NCI-H2081 (cell line): ENCODE measurements at regions not wholly inside any gene's neighbourhood (a gene's known extent, or its start where the extent isn't known, plus 50 kb on each side); places are given as distances from the start of the nearest gene placed in this dataset.
"Not testable (repeated sequence)": the region's sequence is repeated elsewhere in the genome, so short reads cannot be mapped to it uniquely, and the experiment has no call there.

ENCODE experiments used
- DNase-seq, 2 experiments: peaks; one replicate each; lab custom pipeline; 2025; lab: John Stamatoyannopoulos, UW

DNA sequence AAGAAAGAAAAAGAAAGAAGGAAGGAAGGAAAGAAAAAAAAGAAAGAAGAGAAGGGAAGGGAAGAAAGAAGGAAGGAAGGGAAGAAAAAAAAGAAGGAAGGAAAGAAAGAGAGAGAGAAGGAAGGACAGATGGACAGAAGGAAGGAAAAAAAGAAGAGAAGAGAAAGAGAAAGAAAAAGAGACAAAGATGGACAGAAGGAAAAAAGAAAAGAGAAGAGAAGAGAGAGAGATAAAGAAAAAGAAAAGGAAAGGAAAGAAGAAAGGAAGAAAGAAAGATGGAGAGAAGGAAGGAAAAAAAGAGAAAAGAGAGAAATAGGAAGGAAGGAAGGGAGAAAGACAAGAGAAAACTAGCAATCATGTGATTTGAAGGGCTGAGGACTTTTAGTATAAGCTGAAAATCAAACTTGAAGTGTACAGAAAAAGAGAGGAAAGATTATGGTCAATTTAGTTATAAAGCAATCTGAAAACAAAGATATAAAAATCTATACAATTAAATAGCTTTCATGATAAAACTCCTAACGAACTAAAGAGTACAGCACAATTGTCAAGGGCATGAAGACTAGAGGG lies 115.3 kb downstream of the LTN1 start:
- no peak for DNase-seq

GRCh38 chr21:28875078-28875477 lies 117.6 kb downstream of the LTN1 start:
- DNase-seq = no peak

GRCh38 chr21:28872218-28872617 lies 120.5 kb downstream of the LTN1 start:
- no peak for DNase-seq

DNA sequence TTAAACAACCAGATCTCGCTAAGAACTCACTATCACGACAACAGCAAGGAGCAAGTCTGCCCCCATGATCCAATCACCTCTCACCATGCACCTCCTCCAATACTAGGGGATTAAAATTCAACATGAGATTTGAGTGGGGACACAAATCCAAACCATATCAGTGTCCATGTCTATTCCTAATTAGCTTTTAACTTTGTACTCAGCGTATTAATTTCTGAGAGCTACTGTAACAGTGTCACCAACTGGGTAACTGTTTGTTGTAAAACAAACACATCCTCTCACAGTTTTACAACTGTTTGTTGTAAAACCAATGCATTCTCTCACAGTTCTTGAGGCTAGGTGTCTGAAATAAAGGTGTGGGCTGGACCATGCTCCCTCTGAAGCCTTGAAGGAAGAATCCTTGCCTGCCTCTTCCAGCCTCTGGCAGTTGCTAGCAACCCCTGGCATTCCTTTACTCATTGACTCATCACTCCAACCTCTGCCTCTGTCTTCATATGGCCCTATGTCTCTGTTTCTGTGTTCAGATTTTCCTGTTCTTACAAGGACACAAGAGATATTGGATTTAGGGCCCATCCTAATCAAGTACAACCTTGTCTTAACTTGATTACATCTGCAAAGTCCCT lies 121.2 kb downstream of the LTN1 start:
- no peak for DNase-seq

GRCh38 chr21:28867401-28867800 lies 125.3 kb downstream of the LTN1 start:
- no peak for DNase-seq

GRCh38 chr21:28865488-28866186 lies 127.0 kb downstream of the LTN1 start:
- no peak for DNase-seq

DNA sequence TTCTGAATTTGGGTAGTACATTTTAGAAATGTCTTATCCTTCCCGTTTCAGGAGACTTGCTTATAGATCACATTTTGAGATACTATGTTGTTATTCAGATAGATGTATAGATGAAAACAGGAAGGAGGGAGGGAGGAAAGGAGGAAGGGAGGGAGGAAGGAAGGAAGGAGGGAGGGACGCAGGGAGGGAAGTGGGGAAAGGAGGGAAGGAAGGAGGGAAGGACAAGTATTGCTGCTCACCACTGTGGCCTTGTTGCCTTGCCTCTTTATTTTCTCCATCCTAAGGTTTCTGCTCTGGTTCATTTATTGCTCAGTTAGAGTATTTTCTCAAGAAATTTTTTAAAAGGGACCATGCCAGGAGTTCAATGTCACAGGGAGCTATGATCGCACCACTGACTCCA lies 134.3 kb downstream of the LTN1 start:
- DNase-seq = no peak

DNA sequence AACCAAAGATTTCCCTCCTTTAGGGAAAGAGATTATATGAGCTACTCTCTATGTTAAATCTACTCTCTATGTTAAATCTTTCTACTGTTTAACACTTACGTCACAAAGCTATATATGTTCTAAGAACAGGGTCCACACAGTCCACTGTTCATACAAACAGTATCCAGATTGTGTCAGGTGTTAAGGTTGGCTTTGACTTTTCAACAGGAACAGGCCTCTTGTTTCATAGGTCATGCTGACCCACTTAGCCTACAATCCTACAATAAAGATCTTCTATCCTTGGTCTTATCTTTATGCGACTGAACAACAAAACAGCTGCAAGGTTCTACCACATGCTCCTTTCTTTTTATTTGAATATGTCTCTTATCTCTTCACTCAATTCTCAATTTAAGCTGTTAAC lies 134.9 kb downstream of the LTN1 start:
- no peak for DNase-seq

- DNase-seq = no peak
Observed at GRCh38 chr21:28856588-28857250, 136.0 kb downstream of the LTN1 start.

DNA sequence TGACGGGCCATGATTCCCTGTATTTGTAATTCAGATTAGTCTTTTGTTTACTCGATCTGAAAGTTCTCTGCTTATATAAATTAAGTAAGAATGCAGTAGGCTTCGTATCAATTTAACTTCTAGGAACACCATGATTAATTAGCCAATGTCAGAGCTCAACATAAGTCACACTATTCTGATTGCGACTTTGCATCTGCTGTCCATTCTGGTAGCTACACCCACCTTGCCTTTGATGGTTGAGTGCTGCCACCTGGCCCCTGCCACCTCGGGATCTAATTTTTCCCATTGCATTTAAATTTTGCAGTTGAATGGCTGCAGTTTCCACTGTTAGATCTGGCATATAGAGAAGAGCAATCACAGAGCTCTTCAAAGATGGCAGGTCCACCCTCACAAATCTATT lies 140.0 kb downstream of the LTN1 start:
- no peak for DNase-seq

GRCh38 chr21:28851645-28852044 lies 141.0 kb downstream of the LTN1 start:
- DNase-seq = no peak

GRCh38 chr21:28839237-28839636 lies 153.4 kb downstream of the LTN1 start:
- DNase-seq = not testable (repeated sequence)

DNA sequence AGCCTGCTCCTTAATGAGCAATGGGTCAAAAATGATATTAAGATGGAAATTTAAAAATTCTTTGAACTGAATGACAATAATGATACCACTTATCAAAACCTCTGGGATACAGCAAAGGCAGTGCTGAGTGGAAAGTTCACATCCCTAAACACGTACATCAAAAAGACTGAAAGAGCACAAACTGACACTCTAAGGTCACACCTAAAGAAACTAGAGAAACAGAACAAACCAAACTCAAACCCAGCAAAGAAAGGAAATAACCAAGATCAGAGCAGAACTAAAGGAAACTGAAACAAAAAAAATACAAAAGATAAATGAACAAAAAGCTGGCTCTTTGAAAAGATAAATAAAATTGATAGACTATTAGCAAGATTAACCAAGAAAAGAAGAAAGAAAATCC lies 155.3 kb downstream of the LTN1 start:
- DNase-seq = not testable (repeated sequence)

- not testable (repeated sequence) for DNase-seq
Observed at GRCh38 chr21:28836588-28836987, 156.1 kb downstream of the LTN1 start.

DNA sequence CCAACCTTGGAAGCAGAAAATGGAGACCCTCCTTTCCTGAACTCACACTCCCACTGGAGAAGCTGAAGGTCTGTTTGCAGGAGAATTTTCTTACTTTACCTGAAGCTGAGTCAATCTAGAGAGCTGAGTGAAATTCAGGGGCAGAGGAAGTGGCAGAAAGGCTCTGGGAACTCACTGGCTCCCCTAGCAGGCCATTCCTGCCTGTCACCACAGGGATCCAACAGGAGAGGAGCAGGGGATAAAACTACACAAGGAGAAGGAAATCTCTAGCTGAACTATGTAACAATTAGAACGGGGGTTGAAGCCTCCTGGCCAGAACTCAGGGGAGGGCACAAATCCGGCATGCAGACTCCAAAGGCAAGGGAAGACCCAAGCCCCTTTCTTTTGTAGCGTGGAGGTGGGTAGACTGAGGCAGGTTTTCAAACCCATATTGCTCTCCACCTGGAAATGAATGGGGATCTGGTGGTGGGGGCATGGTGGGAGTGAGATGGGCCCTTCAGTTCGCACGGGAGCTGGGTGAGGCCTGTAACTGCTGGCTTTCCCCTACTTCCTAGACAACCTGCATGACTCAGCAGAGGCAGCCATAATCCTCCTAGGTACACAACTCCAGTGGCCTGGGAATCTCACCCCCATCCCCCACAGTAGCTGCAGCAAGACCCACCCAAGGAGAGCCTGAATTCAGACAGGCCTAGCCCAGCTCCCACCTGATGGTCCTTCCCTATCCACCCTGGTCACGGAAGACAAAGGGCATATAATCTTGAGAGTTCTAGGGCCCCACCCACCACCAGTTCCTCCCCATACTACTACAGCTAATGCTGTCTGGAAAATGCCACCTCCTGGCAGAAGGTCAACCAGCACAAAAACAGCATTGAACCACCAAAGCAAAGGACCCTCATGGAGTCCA lies 158.1 kb downstream of the LTN1 start:
- no peak for DNase-seq

- no peak for DNase-seq
Observed at GRCh38 chr21:28833609-28834008, 159.1 kb downstream of the LTN1 start.

DNA sequence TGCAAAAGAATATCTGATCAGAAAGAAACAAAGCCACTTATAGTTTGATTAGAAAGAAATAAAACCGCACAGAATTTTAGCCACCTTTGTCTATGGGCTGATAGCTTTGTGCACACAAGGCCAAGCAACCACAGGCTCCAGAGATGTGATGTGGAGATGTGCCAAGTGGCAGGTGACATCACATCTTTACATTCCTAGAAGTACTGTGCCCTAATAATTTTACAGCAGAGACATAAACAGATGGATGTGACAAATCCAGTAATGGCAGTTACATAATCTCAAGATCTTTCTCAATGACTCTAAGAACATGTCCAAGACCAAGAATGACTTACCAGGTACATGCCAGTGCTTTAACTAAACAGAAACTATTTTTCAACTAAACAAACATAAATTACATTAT lies 159.5 kb downstream of the LTN1 start:
- no peak for DNase-seq

DNA sequence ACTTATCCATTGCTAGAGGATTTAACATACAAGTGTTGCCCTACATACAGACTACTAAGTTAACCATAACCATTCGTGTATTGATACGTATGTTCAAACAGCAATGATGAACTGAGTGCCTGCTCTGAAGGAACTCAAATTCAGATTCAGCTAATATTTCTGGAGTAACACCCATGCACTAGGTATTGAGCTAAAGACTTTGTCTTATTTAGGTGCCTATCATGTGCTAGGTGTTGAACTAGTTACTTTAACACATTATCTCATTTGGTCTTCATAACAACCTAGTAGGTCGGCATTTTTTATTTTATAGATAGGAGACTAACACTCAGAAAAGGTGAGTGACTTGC lies 160.0 kb downstream of the LTN1 start:
- no peak for DNase-seq

GRCh38 chr21:28832013-28832714 lies 160.5 kb downstream of the LTN1 start:
- DNase-seq = no peak

DNA sequence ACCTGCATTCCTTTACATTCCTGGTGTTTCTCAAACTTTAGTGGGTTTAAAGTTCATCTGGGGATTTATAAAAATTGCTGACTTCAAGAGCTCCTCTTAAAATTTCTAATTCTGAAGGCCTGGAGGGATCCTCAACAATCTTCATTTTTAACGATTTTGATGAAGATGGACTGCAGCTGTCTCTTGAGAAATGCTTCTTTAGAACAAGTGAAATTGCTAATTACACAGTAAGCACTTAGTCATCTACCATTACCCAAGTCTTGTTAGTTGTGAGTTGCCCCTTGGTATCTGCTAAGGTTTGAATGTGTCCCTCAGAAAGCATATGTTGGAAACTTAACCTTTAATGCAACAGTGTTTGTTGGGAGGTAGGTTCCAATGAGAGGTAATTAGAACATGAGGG lies 163.7 kb downstream of the LTN1 start:
- no peak for DNase-seq

- DNase-seq = no peak
Observed at GRCh38 chr21:28828021-28828420, 164.7 kb downstream of the LTN1 start.

DNA sequence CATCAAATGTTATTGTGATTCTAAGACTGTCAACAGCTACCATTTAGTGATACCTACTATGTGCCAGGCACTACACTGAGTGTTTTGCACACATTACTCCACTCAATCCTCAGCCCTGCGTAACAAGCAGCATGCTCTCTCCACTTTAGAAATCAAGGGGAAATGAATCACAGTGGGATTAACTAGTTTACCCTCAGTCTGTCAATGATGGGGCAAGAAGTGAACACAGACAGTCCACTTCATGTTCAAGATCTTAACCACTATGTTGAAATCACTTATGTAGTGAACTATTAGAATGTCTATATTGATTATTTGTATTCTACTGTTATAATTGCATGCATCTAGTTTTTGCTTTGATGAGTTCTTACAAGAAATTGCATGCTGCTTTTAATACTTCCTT lies 165.3 kb downstream of the LTN1 start:
- no peak for DNase-seq
